ENCODE measurements at regions not wholly inside any gene's neighbourhood (a gene's known extent, or its start where the extent isn't known, plus 50 kb on each side); places are given as distances from the start of the nearest gene placed in this dataset.

DNA sequence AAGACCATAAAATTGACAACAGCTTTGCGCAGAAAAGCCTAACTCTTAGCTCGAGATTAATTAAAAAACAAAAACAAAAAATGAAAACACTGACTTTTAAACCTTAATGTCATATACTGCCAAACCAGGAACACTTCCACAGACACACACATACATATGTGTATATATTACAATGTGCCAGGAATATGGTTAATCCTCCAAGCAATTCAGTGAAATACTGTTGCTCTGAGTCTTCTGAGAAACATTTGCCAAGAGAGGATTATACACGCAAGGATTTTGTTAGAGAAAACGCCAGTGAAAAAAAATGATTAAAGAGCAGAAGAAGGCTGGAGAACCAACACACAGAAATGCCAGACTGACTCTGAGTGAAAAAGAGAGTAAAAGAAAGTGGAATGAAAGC, 116.7 kb upstream of the CHRM3 start:
- intact Hi-C loops (cut with DNase I), result no loop called here
- no peak for DNase-seq

DNA sequence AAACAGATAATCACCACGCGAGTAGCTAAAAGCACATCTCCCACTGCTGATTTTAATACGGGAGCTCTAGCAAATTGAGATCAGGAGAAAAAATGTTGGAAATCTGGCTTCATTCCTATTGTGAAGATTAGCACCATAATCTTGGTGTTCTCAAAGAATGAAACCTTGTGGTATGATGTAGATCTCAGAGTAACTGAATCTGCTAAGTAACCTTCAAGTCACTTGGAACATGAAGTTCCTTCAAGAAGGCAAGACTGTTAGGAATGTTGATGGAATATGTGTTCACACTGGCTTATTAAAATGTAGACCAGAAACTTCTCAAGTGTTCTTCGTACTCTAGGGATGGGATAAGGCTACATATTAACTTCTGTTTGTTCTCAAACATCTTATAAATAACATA, 117.4 kb upstream of the CHRM3 start:
- intact Hi-C loops (cut with DNase I), result no loop called here
- ATAC-seq, result no peak
- no peak for DNase-seq

More for the DNA sequence above, 116.7 kb upstream of the CHRM3 start:
- ATAC-seq, result no peak

DNA sequence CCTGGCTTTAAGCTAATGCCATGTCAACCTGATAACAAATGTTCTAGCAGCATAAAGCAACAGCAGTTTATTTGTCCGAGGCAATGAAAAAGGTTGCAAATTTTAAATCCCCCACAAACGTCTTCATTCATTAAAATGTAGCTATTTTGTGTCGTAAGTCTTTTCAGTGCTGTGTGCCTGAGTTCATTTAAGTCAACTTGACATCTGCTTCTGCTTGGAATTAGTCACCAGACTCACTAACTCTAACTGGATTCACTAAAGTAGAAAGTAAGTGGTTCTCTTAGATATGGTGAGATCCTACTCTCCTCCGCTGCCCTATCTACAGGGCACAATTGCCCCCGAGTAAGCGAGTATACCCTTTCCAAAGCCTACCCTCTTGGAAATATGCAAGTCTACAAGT, 118.4 kb upstream of the CHRM3 start:
- ATAC-seq (no peak), DNase-seq (no peak)
- intact Hi-C loops (cut with DNase I), result no loop called here

DNA sequence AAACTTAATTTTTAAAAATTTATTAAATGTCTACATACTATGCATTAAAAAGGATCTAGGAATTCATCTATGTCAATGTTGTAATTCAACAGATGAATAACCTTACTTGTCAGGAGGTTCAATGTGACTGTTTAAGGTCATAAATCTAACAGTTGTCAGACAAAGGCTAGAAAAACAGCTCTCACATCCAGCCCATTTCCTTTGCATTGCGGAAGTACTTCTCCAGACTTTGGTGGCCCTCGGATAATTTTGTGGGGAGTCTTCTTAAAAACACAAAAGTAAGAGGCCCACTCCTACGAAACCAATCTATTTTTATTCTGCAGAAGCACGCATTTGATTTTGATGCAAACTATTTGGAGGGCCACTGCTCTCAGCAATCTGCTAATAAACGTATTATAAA, 122.6 kb upstream of the CHRM3 start:
- intact Hi-C loops (cut with DNase I), result no loop called here
- DNase-seq, result no peak
- no peak for ATAC-seq

DNA sequence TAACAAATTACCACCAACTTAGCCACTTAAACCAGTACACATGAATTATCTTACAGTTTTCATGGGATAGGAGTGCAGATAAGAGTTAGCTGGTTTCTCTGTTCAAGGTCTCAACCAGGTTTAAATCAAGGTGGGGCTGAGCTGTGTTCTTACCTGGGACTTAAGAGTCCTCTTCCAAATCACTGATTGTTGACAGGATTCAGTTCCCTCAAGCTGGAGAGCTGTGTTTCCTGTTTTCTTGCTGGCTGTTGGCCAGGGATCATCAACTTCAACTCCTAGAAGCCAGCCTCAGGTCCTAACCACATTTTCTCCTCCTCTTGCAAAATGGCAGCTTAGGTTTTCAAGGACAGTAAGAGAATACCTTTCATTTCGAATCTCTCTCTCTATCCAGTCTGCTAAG, 123.8 kb upstream of the CHRM3 start:
- no peak for ATAC-seq
- intact Hi-C loops (cut with DNase I), result no loop called here
- no peak for DNase-seq

DNA sequence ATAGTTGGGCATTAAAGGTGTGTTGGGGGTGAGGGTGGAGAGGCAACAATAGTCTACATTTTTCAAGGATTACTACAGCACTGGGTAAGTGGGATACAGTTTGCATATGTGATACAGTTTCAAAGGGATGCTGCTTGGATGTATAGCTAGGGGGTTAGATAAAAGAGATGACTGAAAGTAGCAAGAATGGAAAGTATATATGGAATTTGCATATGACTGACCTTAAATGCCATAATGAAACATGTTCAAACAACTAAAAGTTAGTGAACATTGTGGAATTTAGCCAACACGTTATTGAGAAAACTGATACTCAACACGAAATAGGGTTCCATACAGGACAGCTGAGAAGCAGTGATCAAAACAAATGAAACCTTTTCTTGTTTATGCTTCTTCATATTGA, 124.8 kb upstream of the CHRM3 start:
- intact Hi-C loops (cut with DNase I), result no loop called here
- no peak for DNase-seq
- no peak for ATAC-seq

DNA sequence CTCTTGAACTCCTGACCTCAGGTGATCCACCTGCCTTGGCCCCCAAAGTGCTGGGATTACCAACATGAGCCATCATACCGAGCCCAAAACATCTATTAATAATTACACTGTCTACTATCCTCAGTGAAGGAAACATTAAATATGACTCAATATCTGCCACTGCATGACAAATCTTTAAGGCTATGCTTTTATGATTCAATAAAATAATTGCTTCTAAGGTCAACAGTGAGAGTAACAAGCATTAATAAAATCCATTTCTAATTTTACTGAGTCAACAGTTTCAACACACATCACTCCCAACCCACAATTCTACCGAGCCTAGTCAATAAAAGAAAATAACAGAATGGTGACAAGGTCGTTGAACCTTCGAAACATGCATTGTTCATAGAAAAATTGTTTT, 125.5 kb upstream of the CHRM3 start:
- intact Hi-C loops (cut with DNase I), result no loop called here
- DNase-seq, result no peak
- no peak for ATAC-seq

DNA sequence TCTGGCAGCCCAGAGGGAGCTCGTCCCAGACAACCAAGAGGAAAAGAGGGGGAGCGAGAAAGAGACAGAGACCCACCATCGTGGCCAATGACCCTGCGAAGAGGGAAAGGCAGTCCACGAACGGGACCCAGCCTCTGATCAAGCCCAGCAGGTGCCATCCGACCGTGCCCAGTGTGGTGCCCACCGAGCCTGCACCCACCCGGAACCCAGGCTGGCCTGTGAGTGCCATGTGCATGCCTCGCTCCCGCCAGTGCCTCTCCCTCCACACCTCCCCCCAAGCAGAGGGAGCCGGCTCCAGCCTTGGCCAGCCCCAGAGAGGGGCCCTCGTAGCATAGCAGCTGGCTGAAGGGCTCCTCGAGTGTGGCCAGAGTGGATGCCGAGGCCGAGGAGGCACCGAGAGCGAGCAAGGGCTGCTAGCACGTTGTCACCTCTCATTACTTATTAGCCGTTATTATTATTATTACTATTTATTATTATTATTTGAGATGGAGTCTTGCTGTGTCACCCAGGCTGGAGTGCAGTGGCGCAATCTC, 130.7 kb upstream of the CHRM3 start:
- intact Hi-C loops (cut with DNase I), result no loop called here
- no peak for ATAC-seq
- no peak for DNase-seq

DNA sequence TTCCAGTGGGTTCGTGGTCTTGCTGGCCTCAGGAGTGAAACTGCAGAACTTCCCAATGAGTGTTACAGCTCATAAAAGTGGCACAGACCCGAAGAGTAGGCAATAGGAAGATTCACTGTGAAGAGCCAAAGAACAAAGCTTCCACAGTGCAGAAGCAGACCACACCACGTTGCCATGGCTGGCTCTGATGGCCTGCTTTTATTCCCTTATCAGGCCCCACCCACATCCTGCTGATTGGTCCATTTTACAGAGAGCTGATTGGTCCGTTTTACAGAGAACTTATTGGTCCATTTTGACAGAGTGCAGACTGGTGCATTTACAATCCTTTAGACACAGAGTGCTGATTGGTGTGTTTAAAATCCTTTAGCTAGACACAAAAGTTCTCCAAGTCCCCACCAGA, 131.4 kb upstream of the CHRM3 start:
- ATAC-seq (no peak), DNase-seq (no peak)
- intact Hi-C loops (cut with DNase I), result no loop called here

DNA sequence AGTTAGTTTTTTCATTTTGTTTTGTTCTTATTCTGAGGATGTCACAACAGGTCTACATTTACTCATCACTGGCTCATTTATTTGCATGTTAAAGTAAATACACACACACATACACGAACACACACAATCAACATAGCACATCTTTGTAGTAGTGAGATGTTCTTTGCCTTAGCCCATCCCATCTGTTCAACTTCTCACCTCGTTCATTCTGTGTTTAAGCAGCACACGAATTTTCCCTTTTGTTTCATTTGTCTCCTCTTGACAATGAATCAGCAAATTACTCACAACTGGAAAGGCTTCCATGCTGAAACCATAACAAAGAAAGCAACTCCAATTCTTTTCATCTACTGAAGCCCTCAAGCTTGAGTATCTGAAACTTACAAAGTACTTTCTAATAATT, 133.3 kb upstream of the CHRM3 start:
- intact Hi-C loops (cut with DNase I), result no loop called here
- DNase-seq (no peak), ATAC-seq (no peak)

DNA sequence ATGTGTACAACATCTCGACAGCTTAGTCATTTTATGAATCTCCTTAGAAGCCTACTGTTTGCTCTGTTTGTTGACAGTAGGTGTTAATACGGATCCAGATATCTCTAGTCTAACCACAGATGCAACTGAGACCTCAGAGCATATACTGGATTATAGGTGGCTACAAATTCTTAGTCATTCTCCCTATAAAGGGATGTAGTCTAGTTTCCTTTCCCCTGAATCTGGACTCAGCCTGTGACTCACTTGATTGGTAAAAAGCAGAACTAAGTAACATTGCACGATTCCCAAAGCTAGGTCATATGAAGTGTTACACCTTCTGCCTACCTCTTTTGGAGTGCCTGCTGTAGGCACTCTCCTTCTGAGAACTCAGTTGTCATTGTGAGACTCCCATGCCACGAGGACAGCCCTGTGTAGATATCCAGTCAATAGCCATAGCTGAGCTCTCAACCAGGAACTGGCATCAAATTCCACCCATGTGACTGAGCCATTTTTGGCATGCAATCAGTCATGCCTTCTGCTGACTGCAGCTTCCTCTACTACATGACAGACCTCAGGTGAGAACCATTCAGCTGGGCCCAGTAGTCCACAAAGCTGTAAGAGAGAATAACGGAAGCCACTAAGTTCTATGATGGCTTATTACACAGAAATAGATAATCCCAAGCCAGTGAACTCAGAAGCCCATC, 135.9 kb upstream of the CHRM3 start:
- DNase-seq (no peak), ATAC-seq (no peak)
- intact Hi-C loops (cut with DNase I), result no loop called here

DNA sequence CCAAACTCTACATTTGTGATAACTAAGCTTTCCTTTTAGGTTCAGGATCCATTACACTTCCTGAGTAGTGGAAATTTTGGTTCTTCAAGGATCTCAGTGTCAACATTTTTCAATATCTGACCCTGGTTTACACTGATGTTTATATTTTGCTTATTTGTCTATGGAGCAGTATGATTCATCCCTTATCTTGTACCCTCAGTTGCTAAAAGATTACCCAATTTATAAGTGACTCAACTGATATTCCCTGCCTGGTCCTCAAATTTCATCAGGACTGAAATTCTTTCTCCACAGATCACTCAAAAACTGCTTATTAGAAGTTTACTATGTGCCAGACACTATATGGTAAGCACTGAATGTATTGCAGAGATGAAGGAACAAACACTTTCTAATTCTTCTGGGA, 139.1 kb upstream of the CHRM3 start:
- no peak for DNase-seq
- peak in 1 of 2 donors; percentile 59 for ATAC-seq
- intact Hi-C loops (cut with DNase I), result no loop called here

DNA sequence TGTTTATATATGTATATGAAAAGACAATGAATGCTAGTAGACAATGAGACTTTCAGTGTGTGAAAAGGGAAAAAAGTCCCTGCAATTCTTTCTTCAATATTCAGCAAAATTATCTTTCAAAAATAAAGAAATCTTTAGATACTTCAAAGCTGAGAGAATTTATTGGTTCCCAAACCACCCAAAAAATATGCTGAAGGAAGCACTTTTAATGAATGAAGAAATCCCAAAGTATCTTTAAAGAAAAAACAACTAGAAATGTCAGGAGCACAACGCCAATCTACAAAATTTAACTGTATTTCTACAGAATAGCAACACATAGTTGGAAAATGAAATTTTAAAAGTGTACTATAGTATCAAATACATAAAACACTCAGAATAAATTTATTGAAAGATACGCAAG, 142.3 kb upstream of the CHRM3 start:
- no peak for DNase-seq
- intact Hi-C loops (cut with DNase I), result no loop called here
- ATAC-seq, result no peak

DNA sequence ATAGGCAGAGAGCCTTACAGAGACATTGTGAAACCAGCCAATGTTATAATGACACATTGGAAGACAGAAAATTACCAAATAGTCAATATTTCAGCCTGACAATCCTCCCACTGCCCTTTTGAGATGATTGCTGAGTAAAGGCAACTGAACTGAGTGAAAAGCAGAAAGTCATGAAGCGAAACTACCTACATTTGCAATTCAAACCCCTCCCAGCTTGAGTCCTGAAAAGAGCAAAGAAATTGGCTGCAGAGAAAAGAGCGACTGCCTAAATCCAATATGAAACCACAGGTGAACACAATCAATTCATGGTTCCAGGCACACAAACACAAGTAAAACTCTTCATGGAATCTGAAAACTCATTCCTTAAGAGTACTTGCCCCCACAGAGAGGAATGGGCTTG, 143.4 kb upstream of the CHRM3 start:
- DNase-seq, result no peak
- intact Hi-C loops (cut with DNase I), result no loop called here
- no peak for ATAC-seq

DNA sequence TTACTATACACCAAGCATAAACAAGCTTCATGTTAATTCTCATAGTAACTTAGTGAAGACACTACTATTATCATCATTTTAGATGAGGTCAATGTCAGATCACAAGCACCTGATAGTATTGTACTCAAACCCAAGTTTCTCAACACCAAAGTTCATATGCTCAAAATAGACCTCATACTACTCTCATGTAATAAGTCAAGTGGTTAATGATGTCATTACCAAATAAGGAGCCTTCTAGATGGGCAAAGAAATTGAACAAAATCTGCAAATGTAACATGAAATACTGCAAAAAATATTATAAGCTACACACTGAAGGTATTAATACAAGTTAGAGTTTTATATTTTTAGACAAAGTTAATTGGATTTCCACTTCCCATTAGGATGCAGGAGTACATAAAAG, 144.0 kb upstream of the CHRM3 start:
- DNase-seq (no peak), ATAC-seq (no peak)
- intact Hi-C loops (cut with DNase I), result no loop called here

DNA sequence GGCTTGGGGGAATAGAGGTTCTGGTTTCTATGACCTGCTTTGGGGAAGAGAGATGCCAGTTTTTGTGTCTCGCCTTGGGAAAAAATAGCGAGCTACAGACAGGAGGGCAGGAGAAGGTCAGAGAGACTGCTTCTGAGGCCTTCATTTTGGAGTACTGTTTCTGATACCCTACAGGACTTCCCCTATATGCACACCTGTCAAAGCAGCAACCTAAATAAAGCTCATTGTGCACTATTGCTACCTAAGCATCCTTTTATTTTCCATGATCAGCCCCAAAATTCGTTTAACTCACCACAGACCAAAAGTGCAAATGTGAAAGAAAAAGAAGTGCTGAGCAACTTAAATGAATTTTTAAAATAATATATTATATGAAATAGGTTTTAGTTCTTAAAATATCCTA, 145.6 kb upstream of the CHRM3 start:
- intact Hi-C loops (cut with DNase I), result no loop called here
- DNase-seq, result no peak
- no peak for ATAC-seq

DNA sequence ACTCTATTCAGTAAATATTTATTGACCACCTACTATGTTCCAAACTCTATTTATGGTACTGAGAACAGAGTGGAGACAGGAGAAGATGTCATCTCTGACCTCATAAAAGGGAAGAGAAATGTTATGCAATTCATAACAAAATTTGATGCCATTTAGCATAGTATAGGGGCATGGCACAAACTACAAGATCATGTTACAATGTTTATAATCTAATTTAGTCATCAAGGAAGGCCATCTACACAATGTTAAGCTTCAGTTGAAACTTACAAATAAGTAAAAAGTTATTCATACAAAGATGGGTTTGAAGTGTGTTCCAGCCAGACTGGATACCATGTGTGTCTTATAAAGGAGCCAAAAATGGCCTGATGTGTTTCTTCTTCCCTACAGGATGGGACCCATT, 146.8 kb upstream of the CHRM3 start:
- ATAC-seq (no peak), DNase-seq (no peak)
- intact Hi-C loops (cut with DNase I), result no loop called here

DNA sequence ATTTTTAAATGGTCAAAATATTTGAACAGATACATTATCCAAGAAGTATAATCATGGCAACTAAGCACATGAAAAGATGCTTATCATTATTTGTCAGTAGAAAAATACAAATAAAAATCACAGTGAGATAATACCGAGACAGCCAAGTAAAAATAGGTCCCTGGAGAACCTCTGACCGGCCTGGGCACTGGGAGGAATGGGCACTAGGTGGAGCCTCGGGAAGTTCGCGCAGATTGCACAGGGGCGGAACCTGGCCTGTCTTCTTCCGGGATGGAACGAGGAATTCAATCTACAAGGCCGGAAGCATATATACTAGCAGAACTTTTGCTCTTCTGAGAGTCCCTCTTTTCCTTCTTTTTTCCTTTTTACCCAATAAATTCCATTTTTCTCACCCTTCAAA, 148.5 kb upstream of the CHRM3 start:
- intact Hi-C loops (cut with DNase I), result no loop called here
- ATAC-seq (no peak), DNase-seq (no peak)

DNA sequence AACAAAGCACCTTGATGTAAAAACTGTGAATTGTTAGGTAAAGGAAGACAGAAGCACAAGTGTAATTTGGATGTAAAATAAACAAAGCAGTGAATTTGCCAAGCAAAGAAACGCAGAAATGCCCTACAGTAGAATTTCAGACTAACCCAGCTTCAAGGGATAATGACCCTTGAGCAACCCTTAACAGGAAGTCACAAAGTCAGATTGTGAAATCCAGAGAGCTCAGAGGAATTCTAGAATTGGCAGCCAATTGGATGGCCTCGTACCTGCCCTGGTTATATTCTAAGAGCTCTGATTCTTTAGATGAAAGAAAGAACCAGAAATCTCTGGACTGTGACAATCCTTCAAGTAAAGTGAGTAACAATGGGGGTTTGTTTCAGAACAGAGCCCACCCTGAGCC, 152.7 kb upstream of the CHRM3 start:
- DNase-seq (no peak), ATAC-seq (no peak)
- intact Hi-C loops (cut with DNase I), result no loop called here

DNA sequence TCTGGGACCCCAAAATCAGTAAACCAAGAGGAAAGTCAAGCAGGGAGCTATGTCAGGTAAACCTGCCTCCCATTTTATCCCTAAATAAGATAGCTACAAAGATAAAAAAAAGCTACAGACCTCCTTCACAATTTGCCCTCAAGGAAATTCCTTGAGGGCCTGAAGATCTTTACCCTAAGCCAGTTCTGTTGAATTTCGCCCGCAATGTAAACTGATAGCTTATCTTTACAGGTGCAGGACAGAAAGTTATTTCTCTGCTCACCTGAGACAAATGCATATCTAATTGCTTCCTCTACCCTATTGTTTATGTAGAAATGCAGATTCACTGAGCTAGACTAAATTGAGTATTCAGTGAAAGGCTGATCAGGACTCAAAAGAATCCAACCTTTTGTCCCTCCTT, 153.4 kb upstream of the CHRM3 start:
- intact Hi-C loops (cut with DNase I), result no loop called here
- ATAC-seq (no peak), DNase-seq (no peak)

DNA sequence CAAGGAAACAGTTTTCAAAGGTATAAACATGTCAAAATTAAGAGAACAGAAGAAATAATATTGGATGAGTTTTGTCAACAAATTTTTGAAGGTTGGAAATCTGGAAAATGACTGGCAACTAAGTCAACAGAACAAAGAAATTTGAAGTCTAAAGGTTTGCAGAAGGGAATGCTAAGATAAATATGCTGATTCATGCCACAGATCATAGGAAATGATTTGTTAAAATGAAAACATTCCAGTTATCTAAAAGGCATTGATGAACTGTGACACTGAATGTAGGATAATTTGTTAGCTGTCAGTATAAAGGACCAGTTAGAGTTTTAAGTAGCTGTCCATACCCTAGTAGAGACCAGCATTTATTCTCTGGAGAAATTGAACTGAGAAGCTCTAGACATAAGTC, 157.9 kb upstream of the CHRM3 start:
- DNase-seq, result no peak
- intact Hi-C loops (cut with DNase I), result no loop called here
- no peak for ATAC-seq

DNA sequence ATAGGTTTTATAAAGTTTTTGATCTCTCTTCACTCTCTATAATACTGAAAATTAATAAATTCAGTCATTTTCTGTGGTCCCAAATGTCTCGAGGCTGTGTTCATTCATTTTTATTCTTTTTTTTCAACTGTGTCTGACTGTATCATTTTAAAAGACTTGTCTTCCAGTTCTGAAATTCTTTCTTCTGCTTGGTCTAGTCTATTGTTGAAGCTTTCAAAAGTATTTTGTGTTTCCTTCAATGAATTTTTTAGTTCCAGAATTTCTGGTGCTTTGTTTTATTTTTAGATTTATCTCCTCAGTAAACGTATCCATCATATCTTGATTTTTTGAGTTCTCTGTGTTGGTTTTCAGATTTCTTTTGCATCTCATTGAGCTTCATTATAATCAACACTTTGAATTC, 161.0 kb upstream of the CHRM3 start:
- ATAC-seq, result no peak
- intact Hi-C loops (cut with DNase I), result no loop called here
- no peak for DNase-seq
